ENCODE measurements at regions not wholly inside any gene's neighbourhood (a gene's known extent, or its start where the extent isn't known, plus 50 kb on each side); places are given as distances from the start of the nearest gene placed in this dataset.

DNA sequence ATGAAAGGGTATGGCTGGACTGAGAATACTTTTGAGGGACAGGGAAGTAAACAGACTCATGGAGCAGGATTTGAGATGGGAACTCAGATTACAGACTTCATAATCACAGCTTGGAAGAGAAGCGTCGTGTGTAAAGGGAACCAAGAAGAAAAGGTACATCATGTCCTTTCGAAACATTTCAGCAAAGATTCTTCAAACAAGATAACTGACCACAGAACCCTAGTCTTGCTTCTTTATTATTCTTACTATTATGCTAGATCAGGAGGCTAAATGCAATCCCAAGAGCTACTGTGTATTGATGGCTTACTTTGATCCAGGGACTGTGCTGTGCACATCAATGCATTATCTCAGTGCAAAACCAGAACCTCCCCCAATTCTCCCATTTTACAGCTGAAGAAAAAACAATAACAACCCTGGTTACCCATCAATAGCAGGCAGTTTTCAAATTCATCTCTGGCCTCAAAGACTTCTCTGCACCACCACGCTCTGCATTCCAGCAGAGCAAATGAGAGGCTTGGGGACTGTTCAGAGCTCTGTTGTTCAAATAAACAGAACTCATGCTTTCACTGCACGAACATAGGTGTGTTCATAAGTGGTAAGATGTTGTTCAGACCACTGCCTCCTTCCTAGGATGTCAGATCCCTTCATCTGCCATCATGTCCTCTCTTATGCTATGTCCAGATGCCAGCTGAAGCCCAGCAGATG lies 104.8 kb upstream of the NAV2 start:
- TF ChIP-seq POLR2A (IDR thresholded peaks at IDR 0.05; ENCODE audit: low read depth, low read length), result no peak
- no peak for TF ChIP-seq CTCF (IDR thresholded peaks at IDR 0.05; ENCODE audit: extremely low read depth in 1 of 2, insufficient read depth in 1 of 2, low read depth in 1 of 2, low read length in 2 of 2)
- TF ChIP-seq POLR2AphosphoS5 (IDR thresholded peaks at IDR 0.05; ENCODE audit: insufficient read depth, low read depth, low read length), result no peak
- TF ChIP-seq FOS (IDR thresholded peaks at IDR 0.05; ENCODE audit: borderline replicate concordance, insufficient read depth, low read length), result no peak
- TF ChIP-seq MAX (IDR thresholded peaks at IDR 0.05; ENCODE audit: insufficient read depth, insufficient read length), result no peak
- TF ChIP-seq EZH2 (IDR thresholded peaks at IDR 0.05; ENCODE audit: borderline replicate concordance, low read depth, low read length, severe bottlenecking), result no peak
- no peak for TF ChIP-seq JUN (IDR thresholded peaks at IDR 0.05; ENCODE audit: borderline replicate concordance, insufficient read depth, insufficient read length, low read depth)
- TF ChIP-seq GATA2 (IDR thresholded peaks at IDR 0.05; ENCODE audit: insufficient read depth, insufficient read length, low read depth, low read length), result no peak

Data from endothelial cell of umbilical vein (primary cell).